Pancreas (tissue), 10 donors: ENCODE measurements at regions not wholly inside any gene's neighbourhood (a gene's known extent, or its start where the extent isn't known, plus 50 kb on each side); places are given as distances from the start of the nearest gene placed in this dataset.

Experiments
- ATAC-seq, 4 donors: fragments of 200-7000 bp; cut with Tn5 transposase; one replicate each; pipeline versions ENCODE4 v1.8.0 to v1.9.1; 2020; ENCODE audit warnings: mild to moderate bottlenecking in 4 of 4, moderate library complexity in 4 of 4
- DNase-seq, 6 donors: peaks; one replicate each; pipeline ENCODE4 v3.0.0-alpha.2; 2020
- FAIRE-seq: peaks from 2 replicates; lab custom pipeline; 2012; peaks lifted over from hg19 to GRCh38; lab: Jason Lieb, UNC
- H3K27ac ChIP-seq, 4 donors: fragments of 200-600 bp; sonication (generic); 1 replicate in 3 of 4; 2 replicates in 1 of 4; pipeline versions ENCODE4 v1.5.0 to v1.8.0; 2020
- H3K27me3 ChIP-seq, 4 donors: fragments of 200-600 bp; one replicate each; pipeline ENCODE4 v1.8.0; 2021
- H3K36me3 ChIP-seq, 3 donors: fragments of 200-600 bp; sonication (generic) in 1 of 3; one replicate each; pipeline versions ENCODE4 v1.5.0 to v1.8.0; 2020 to 2021
- H3K4me1 ChIP-seq, 3 donors: fragments of 200-600 bp; one replicate each; pipeline ENCODE4 v1.8.0; 2021
- H3K4me3 ChIP-seq, 4 donors: fragments of 200-600 bp; sonication (generic) in 2 of 4; one replicate each; pipeline versions ENCODE4 v1.5.0 to v1.8.0; 2020 to 2021
- H3K9me3 ChIP-seq, 4 donors: fragments of 200-600 bp; one replicate each; pipeline ENCODE4 v1.8.0; 2021
- CTCF ChIP-seq, 4 donors: fragments of 200-600 bp; sonication (generic) in 3 of 4; IDR thresholded peaks; one replicate each; pipeline versions ENCODE4 v1.5.0 to v1.8.0; 2021; ENCODE audit warnings: antibody characterized with exemption in 4 of 4
- WGBS, 2 donors: extraction: QIAGEN DNeasy Blood & Tissue Kit; methylation state at CpG; one replicate each; pipeline ENCODE4 v1.1.7; 2013; 5-methylcytosine and 5-hydroxymethylcytosine counted together
- intact Hi-C, 3 donors: fragments of 100-400 bp; cut with DNase I; formaldehyde crosslinking; loops; one replicate each; pipeline versions ENCODE4 v1.11.1 to v1.14.2; 2022
- donor health status: healthy with polysubstance abuse.
- donor health status: DM: no; HTN: no; CAD: no; lungs with moderate emphysema.
- donor health status: DM: no; HTN: no; CAD: no.
- donor health status: control.
- donor health status: control.
- donor health status: Bipolar disorder and iron deficiency.
- donor health status: DM: yes; HTN: yes; CAD: no.
- donor health status: DM: no; HTN: no; CAD: no.
- donor health status: DM: no; HTN: no; CAD: no.
- donor health status: DM: yes; HTN: yes; CAD: no.

- Histone ChIP-seq H3K4me1 (no peaks in the 10 kb centered on the region), H3K4me3 (no peak overlapping the region), H3K27me3 (no peaks in the 10 kb centered on the region), H3K9me3 (no peaks in the 10 kb centered on the region), H3K27ac (no peak overlapping the region), H3K36me3 (no peaks in the 10 kb centered on the region)
- ATAC-seq = no peak
- no peak for TF ChIP-seq CTCF (IDR thresholded peaks at IDR 0.05)
- no peak for DNase-seq
- intact Hi-C loops = no loop called here
- WGBS, 2 donors = 82 to 84% methylated on average over 1 of the region's 1 CpG
- no peak for FAIRE-seq
Measured at GRCh38 chr9:109549386-109549785, 51.3 kb upstream of the PTPN3 start.

- Histone ChIP-seq H3K27ac (no peak overlapping the region), H3K9me3 (no peaks in the 10 kb centered on the region), H3K27me3 (no peaks in the 10 kb centered on the region), H3K4me3 (no peak overlapping the region), H3K4me1 (no peaks in the 10 kb centered on the region), H3K36me3 (no peaks in the 10 kb centered on the region)
- intact Hi-C loops = no loop called here
- TF ChIP-seq CTCF (IDR thresholded peaks at IDR 0.05) = no peak
- no peak for DNase-seq
- ATAC-seq = no peak
- FAIRE-seq = no peak
Measured at GRCh38 chr9:109551651-109552050, 53.5 kb upstream of the PTPN3 start.

- intact Hi-C loops = no loop called here
- H3K27me3 ChIP-seq = no peaks in the 10 kb centered on the region
- WGBS, 2 donors = 44 to 47% methylated on average over 4 of the region's 4 CpGs
- no peaks in the 10 kb centered on the region for H3K36me3 ChIP-seq
- H3K9me3 ChIP-seq = no peaks in the 10 kb centered on the region
- TF ChIP-seq CTCF (IDR thresholded peaks at IDR 0.05) = no peak
- H3K27ac ChIP-seq = no peak overlapping the region
- H3K4me1 ChIP-seq = no peaks in the 10 kb centered on the region
- H3K4me3 ChIP-seq = no peak overlapping the region
- ATAC-seq (no peak), DNase-seq (no peak), FAIRE-seq (no peak)
Measured at GRCh38 chr9:109555215-109555614, 57.1 kb upstream of the PTPN3 start.

- no peak for TF ChIP-seq CTCF (IDR thresholded peaks at IDR 0.05)
- 76 to 79% methylated on average over 4 of the region's 4 CpGs for WGBS, 2 donors
- FAIRE-seq = no peak
- Histone ChIP-seq H3K36me3 (no peaks in the 10 kb centered on the region), H3K27me3 (no peaks in the 10 kb centered on the region), H3K27ac (no peak overlapping the region), H3K4me1 (no peaks in the 10 kb centered on the region), H3K4me3 (no peak overlapping the region), H3K9me3 (no peaks in the 10 kb centered on the region)
- peak in 1 of 4 donors; percentile 47 for ATAC-seq
- intact Hi-C loops = no loop called here
- no peak for DNase-seq
Measured at GRCh38 chr9:109556061-109556460, 58.0 kb upstream of the PTPN3 start.

- H3K4me1 ChIP-seq = no peaks in the 10 kb centered on the region
- no peak for ATAC-seq
- no peaks in the 10 kb centered on the region for H3K9me3 ChIP-seq
- 74 to 78% methylated on average over 3 of the region's 3 CpGs for WGBS, 2 donors
- no peak overlapping the region for H3K4me3 ChIP-seq
- H3K27me3 ChIP-seq = no peaks in the 10 kb centered on the region
- no peaks in the 10 kb centered on the region for H3K36me3 ChIP-seq
- intact Hi-C loops = no loop called here
- no peak for TF ChIP-seq CTCF (IDR thresholded peaks at IDR 0.05)
- H3K27ac ChIP-seq = no peak overlapping the region
- no peak for FAIRE-seq
- no peak for DNase-seq
Measured at GRCh38 chr9:109556786-109557185, 58.7 kb upstream of the PTPN3 start.
